WTC11 (cell line): ENCODE measurements at regions not wholly inside any gene's neighbourhood (a gene's known extent, or its start where the extent isn't known, plus 50 kb on each side); places are given as distances from the start of the nearest gene placed in this dataset.
A peak's percentile ranks its signal among the peaks of the same experiment; 100 is the strongest.

Experiments used
- ATAC-seq: fragments of 200-7000 bp; cut with Tn5 transposase; 2 replicates; pipeline ENCODE4 v1.10.0; 2021; ENCODE audit warnings: mild to moderate bottlenecking, moderate library complexity
- CTCF ChIA-PET: fragments of 300-600 bp; sonication (Branson Sonifier 250); formaldehyde crosslinking; loops from one replicate; lab custom pipeline; 2021; ENCODE audit warnings: antibody characterized with exemption; lab: Charles Lee
- POLR2A ChIA-PET: fragments of 350-600 bp; sonication (Branson Sonifier 250); formaldehyde crosslinking; loops from one replicate; lab custom pipeline; 2021; ENCODE audit warnings: antibody characterized with exemption; lab: Charles Lee
- DNase-seq: peaks from one replicate; pipeline ENCODE4 v3.0.0; 2021; ENCODE audit warnings: low spot score
- H3K27ac Mint-ChIP-seq: 2 replicates; pipeline ENCODE4 v1.8.0; 2021; ENCODE audit warnings: mixed read lengths
- H3K27me3 Mint-ChIP-seq: 2 replicates; pipeline ENCODE4 v1.8.0; 2021; ENCODE audit warnings: low read depth, mild to moderate bottlenecking, moderate library complexity, mixed read lengths
- H3K36me3 Mint-ChIP-seq: 2 replicates; pipeline ENCODE4 v1.8.0; 2021; ENCODE audit warnings: mixed read lengths
- H3K4me1 Mint-ChIP-seq: 2 replicates; pipeline ENCODE4 v1.8.0; 2022; ENCODE audit warnings: mixed read lengths
- H3K4me3 Mint-ChIP-seq: 2 replicates; pipeline ENCODE4 v1.8.0; 2021; ENCODE audit warnings: mild to moderate bottlenecking, moderate library complexity, mixed read lengths
- H3K9me3 Mint-ChIP-seq: 2 replicates; pipeline ENCODE4 v1.8.0; 2021; ENCODE audit warnings: mixed read lengths
- ATF1 ChIP-seq: sonication (generic); formaldehyde crosslinking; IDR thresholded peaks from 2 replicates; pipeline ENCODE4 v1.8.1; 2023; ENCODE audit warnings: mild to moderate bottlenecking, moderate library complexity, missing genetic modification reagents
- JUN ChIP-seq: sonication (generic); formaldehyde crosslinking; IDR thresholded peaks from 2 replicates; pipeline ENCODE4 v1.8.0; 2023; ENCODE audit warnings: mild to moderate bottlenecking, missing genetic modification reagents
- NR1H2 ChIP-seq: sonication (generic); formaldehyde crosslinking; IDR thresholded peaks from 2 replicates; pipeline ENCODE4 v1.9.0; 2021; ENCODE audit warnings: mild to moderate bottlenecking, moderate library complexity, missing genetic modification reagents
- TCF7 ChIP-seq: sonication (generic); formaldehyde crosslinking; IDR thresholded peaks from 2 replicates; pipeline ENCODE4 v1.8.0; 2022; ENCODE audit warnings: mild to moderate bottlenecking, low read depth, missing genetic modification reagents, moderate library complexity
- TEAD1 ChIP-seq: sonication (generic); formaldehyde crosslinking; IDR thresholded peaks from 2 replicates; pipeline ENCODE4 v1.8.0; 2022; ENCODE audit warnings: mild to moderate bottlenecking, missing genetic modification reagents
- ZNF121 ChIP-seq: sonication (generic); formaldehyde crosslinking; IDR thresholded peaks from 2 replicates; pipeline ENCODE4 v1.8.0; 2023; ENCODE audit warnings: missing genetic modification reagents
- TF ChIP-seq, protein P1 (sequence below): sonication (generic); formaldehyde crosslinking; IDR thresholded peaks from 2 replicates; pipeline ENCODE4 v1.8.1; 2022; ENCODE audit warnings: low read depth, missing genetic modification reagents, borderline replicate concordance
- TF ChIP-seq, protein P2 (sequence below): sonication (generic); formaldehyde crosslinking; IDR thresholded peaks from 2 replicates; pipeline ENCODE4 v1.8.0; 2022; ENCODE audit warnings: mild to moderate bottlenecking, missing genetic modification reagents
- TF ChIP-seq, protein P3 (sequence below): sonication (generic); formaldehyde crosslinking; IDR thresholded peaks from 2 replicates; pipeline ENCODE4 v1.8.1; 2023; ENCODE audit warnings: mild to moderate bottlenecking, missing genetic modification reagents
- TF ChIP-seq, protein P4 (sequence below): sonication (generic); formaldehyde crosslinking; IDR thresholded peaks from 2 replicates; pipeline ENCODE4 v1.8.0; 2022; ENCODE audit warnings: mild to moderate bottlenecking, missing genetic modification reagents
- TF ChIP-seq, protein P5 (sequence below): sonication (generic); formaldehyde crosslinking; IDR thresholded peaks from 2 replicates; pipeline ENCODE4 v1.8.1; 2023; ENCODE audit warnings: mild to moderate bottlenecking, missing genetic modification reagents, moderate library complexity
- TF ChIP-seq, protein P6 (sequence below): sonication (generic); formaldehyde crosslinking; IDR thresholded peaks from 2 replicates; pipeline ENCODE4 v1.8.1; 2023; ENCODE audit warnings: mild to moderate bottlenecking, missing genetic modification reagents, moderate library complexity
- TF ChIP-seq, protein P7 (sequence below): sonication (generic); formaldehyde crosslinking; IDR thresholded peaks from 2 replicates; pipeline ENCODE4 v1.8.1; 2022; ENCODE audit warnings: mild to moderate bottlenecking, moderate library complexity, missing genetic modification reagents
- TF ChIP-seq, protein P8 (sequence below): sonication (generic); formaldehyde crosslinking; IDR thresholded peaks from 2 replicates; pipeline ENCODE4 v1.8.0; 2022; ENCODE audit warnings: mild to moderate bottlenecking, missing genetic modification reagents
- TF ChIP-seq, protein P9 (sequence below): fragments of 250-450 bp; sonication (Bioruptor Pico); IDR thresholded peaks from 2 replicates; pipeline ENCODE4 v1.9.0; 2021; ENCODE audit warnings: mild to moderate bottlenecking

DNA sequence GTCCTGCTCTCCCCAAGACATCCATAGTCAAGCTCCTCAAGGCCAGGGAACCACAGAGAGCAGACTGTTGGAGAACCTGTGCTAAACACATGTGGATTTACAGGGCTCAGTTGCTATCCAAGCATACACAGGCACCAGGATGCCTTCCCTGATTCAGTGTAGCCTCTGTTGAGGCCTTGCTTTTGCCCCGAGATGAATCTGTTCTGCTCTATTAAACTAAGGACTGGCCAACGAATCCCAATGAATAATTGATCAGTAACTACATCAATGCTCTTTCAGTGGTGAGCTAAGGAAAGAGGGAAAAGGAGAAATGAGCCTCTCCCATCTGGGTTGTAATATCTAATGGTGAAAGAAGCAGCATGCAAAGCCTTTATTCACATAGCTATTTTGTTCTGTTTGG lies 58.7 kb upstream of the SPTBN1 start (continued):
- TF ChIP-seq, protein P1, sequence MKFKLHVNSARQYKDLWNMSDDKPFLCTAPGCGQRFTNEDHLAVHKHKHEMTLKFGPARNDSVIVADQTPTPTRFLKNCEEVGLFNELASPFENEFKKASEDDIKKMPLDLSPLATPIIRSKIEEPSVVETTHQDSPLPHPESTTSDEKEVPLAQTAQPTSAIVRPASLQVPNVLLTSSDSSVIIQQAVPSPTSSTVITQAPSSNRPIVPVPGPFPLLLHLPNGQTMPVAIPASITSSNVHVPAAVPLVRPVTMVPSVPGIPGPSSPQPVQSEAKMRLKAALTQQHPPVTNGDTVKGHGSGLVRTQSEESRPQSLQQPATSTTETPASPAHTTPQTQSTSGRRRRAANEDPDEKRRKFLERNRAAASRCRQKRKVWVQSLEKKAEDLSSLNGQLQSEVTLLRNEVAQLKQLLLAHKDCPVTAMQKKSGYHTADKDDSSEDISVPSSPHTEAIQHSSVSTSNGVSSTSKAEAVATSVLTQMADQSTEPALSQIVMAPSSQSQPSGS (CRISPR knock-in tag), result no peak
- TF ChIP-seq TEAD1 (CRISPR knock-in tag) (no peak), JUN (CRISPR knock-in tag) (no peak)
- TF ChIP-seq, protein P2, sequence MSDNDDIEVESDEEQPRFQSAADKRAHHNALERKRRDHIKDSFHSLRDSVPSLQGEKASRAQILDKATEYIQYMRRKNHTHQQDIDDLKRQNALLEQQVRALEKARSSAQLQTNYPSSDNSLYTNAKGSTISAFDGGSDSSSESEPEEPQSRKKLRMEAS, result no peak
- TF ChIP-seq, protein P3, sequence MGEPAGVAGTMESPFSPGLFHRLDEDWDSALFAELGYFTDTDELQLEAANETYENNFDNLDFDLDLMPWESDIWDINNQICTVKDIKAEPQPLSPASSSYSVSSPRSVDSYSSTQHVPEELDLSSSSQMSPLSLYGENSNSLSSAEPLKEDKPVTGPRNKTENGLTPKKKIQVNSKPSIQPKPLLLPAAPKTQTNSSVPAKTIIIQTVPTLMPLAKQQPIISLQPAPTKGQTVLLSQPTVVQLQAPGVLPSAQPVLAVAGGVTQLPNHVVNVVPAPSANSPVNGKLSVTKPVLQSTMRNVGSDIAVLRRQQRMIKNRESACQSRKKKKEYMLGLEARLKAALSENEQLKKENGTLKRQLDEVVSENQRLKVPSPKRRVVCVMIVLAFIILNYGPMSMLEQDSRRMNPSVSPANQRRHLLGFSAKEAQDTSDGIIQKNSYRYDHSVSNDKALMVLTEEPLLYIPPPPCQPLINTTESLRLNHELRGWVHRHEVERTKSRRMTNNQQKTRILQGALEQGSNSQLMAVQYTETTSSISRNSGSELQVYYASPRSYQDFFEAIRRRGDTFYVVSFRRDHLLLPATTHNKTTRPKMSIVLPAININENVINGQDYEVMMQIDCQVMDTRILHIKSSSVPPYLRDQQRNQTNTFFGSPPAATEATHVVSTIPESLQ, result no peak

DNA sequence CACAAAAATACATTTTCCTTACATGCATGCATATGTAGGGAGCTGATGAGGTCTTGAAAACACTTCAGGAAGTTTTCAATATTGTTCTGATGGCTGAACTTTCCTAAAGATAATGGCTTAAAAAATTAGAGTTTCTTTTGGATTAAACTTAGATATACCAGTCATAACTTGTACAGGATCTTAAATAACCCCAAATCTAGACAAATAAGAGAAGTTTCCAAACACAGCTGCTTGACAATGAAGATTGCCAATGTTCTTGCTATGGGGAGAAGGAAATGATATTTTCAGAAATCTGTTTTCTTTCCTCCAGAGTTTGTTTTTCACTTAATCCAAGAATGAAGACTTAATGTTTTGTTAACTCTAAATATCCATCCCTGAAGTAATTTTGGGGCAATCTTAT lies 54.6 kb upstream of the SPTBN1 start:
- CTCF ChIA-PET, result no interaction called here
- TF ChIP-seq, protein P4, sequence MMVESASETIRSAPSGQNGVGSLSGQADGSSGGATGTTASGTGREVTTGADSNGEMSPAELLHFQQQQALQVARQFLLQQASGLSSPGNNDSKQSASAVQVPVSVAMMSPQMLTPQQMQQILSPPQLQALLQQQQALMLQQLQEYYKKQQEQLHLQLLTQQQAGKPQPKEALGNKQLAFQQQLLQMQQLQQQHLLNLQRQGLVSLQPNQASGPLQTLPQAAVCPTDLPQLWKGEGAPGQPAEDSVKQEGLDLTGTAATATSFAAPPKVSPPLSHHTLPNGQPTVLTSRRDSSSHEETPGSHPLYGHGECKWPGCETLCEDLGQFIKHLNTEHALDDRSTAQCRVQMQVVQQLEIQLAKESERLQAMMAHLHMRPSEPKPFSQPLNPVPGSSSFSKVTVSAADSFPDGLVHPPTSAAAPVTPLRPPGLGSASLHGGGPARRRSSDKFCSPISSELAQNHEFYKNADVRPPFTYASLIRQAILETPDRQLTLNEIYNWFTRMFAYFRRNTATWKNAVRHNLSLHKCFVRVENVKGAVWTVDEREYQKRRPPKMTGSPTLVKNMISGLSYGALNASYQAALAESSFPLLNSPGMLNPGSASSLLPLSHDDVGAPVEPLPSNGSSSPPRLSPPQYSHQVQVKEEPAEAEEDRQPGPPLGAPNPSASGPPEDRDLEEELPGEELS (CRISPR knock-in tag), result no peak
- Mint-ChIP-seq H3K27me3 (no peaks in the 10 kb centered on the region; the same call in 1 of the 2 replicates), H3K27ac (no peak overlapping the region), H3K4me1 (no peaks in the 10 kb centered on the region), H3K4me3 (no peak overlapping the region), H3K36me3 (no peaks in the 10 kb centered on the region), H3K9me3 (no peaks in the 10 kb centered on the region)
- DNase-seq, result no peak
- POLR2A ChIA-PET, result no interaction called here
- ATAC-seq, result no peak

DNA sequence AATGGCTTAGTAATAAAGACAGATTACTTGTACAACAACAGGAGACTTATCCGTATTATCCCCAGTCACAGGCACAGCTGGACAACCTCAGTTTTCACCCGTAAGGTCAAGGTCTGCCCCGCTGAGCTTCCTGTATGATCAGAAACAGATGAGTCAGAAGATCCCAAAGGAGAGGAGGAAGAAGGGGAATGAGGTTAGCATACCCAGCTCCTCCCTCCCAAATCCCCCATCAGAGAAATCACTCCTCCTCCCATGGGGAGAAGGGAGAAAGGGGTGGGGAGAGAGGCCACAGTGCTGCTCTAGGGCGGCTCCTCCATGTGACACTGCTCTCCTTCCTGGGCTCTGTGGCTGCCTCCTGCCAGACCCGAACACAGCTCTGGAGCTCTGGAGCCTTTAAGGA lies 53.8 kb upstream of the SPTBN1 start:
- Mint-ChIP-seq H3K27me3 (no peaks in the 10 kb centered on the region; the same call in 1 of the 2 replicates), H3K9me3 (no peaks in the 10 kb centered on the region), H3K27ac (no peak overlapping the region), H3K4me1 (no peaks in the 10 kb centered on the region), H3K4me3 (no peak overlapping the region), H3K36me3 (no peaks in the 10 kb centered on the region)
- CTCF ChIA-PET, result no interaction called here
- POLR2A ChIA-PET, result no interaction called here
- DNase-seq (no peak), ATAC-seq (peak; percentile 89)
- TF ChIP-seq, protein P5, sequence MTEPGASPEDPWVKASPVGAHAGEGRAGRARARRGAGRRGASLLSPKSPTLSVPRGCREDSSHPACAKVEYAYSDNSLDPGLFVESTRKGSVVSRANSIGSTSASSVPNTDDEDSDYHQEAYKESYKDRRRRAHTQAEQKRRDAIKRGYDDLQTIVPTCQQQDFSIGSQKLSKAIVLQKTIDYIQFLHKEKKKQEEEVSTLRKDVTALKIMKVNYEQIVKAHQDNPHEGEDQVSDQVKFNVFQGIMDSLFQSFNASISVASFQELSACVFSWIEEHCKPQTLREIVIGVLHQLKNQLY (CRISPR knock-in tag), result no peak
- TF ChIP-seq, protein P6, sequence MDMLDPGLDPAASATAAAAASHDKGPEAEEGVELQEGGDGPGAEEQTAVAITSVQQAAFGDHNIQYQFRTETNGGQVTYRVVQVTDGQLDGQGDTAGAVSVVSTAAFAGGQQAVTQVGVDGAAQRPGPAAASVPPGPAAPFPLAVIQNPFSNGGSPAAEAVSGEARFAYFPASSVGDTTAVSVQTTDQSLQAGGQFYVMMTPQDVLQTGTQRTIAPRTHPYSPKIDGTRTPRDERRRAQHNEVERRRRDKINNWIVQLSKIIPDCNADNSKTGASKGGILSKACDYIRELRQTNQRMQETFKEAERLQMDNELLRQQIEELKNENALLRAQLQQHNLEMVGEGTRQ (CRISPR knock-in tag), result 0 out of 2 replicates have a peak, but pooled peaks have one; percentile 9

DNA sequence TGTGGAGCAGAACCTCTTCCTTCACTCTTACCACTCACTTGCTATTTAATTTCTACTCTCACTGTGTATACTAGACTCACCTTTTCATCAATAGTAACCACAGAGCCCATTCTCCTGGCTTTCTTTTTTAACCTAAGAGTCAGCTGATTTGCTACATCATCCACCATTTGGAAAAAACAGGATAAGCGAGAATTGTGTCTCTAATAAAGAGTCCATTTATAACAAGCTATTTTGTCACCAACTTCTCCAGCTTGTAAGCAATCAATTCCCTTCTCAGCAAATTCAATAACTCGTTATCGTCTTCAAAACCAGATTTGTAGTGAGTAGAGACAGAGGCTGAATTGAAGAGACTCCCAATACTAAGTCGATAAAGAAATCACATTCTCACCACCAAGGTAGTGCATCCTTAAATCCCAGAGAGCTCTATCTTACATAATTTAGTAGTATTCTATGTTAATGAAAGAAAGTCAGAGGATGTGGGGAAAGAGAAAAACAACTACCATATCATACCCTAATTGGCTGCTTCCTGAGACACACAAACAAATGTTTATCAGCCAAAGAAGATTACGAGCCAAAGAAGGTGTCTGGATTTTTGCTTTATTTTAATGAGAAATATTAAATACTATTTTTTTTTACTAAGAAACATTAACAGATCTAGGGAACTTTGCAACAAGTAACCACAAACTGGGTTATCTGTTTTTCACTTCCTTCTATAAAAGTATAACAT lies 52.5 kb upstream of the SPTBN1 start:
- Mint-ChIP-seq H3K36me3 (no peaks in the 10 kb centered on the region), H3K27me3 (no peaks in the 10 kb centered on the region; the same call in 1 of the 2 replicates), H3K4me1 (no peaks in the 10 kb centered on the region), H3K4me3 (no peak overlapping the region), H3K9me3 (no peaks in the 10 kb centered on the region), H3K27ac (no peak overlapping the region)
- ChIA-PET POLR2A (no interaction called here), CTCF (no interaction called here)
- DNase-seq (no peak), ATAC-seq (no peak)
- TF ChIP-seq, protein P7, sequence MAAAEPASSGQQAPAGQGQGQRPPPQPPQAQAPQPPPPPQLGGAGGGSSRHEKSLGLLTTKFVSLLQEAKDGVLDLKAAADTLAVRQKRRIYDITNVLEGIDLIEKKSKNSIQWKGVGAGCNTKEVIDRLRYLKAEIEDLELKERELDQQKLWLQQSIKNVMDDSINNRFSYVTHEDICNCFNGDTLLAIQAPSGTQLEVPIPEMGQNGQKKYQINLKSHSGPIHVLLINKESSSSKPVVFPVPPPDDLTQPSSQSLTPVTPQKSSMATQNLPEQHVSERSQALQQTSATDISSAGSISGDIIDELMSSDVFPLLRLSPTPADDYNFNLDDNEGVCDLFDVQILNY, result no peak
- no peak for TF ChIP-seq NR1H2
- no peak for TF ChIP-seq TCF7 (CRISPR knock-in tag)
- no peak for TF ChIP-seq ATF1 (CRISPR knock-in tag)
- no peak for TF ChIP-seq TEAD1 (CRISPR knock-in tag)
- TF ChIP-seq, protein P8, sequence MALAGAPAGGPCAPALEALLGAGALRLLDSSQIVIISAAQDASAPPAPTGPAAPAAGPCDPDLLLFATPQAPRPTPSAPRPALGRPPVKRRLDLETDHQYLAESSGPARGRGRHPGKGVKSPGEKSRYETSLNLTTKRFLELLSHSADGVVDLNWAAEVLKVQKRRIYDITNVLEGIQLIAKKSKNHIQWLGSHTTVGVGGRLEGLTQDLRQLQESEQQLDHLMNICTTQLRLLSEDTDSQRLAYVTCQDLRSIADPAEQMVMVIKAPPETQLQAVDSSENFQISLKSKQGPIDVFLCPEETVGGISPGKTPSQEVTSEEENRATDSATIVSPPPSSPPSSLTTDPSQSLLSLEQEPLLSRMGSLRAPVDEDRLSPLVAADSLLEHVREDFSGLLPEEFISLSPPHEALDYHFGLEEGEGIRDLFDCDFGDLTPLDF, result no peak
- TF ChIP-seq ZNF121 (CRISPR knock-in tag), result no peak
- TF ChIP-seq, protein P9, sequence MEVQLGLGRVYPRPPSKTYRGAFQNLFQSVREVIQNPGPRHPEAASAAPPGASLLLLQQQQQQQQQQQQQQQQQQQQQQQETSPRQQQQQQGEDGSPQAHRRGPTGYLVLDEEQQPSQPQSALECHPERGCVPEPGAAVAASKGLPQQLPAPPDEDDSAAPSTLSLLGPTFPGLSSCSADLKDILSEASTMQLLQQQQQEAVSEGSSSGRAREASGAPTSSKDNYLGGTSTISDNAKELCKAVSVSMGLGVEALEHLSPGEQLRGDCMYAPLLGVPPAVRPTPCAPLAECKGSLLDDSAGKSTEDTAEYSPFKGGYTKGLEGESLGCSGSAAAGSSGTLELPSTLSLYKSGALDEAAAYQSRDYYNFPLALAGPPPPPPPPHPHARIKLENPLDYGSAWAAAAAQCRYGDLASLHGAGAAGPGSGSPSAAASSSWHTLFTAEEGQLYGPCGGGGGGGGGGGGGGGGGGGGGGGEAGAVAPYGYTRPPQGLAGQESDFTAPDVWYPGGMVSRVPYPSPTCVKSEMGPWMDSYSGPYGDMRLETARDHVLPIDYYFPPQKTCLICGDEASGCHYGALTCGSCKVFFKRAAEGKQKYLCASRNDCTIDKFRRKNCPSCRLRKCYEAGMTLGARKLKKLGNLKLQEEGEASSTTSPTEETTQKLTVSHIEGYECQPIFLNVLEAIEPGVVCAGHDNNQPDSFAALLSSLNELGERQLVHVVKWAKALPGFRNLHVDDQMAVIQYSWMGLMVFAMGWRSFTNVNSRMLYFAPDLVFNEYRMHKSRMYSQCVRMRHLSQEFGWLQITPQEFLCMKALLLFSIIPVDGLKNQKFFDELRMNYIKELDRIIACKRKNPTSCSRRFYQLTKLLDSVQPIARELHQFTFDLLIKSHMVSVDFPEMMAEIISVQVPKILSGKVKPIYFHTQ (CRISPR knock-in tag), result no peak
